ENCODE measurements at regions not wholly inside any gene's neighbourhood (a gene's known extent, or its start where the extent isn't known, plus 50 kb on each side); places are given as distances from the start of the nearest gene placed in this dataset.
"Not testable (repeated sequence)": the region's sequence is repeated elsewhere in the genome, so short reads cannot be mapped to it uniquely, and the experiment has no call there.

DNA sequence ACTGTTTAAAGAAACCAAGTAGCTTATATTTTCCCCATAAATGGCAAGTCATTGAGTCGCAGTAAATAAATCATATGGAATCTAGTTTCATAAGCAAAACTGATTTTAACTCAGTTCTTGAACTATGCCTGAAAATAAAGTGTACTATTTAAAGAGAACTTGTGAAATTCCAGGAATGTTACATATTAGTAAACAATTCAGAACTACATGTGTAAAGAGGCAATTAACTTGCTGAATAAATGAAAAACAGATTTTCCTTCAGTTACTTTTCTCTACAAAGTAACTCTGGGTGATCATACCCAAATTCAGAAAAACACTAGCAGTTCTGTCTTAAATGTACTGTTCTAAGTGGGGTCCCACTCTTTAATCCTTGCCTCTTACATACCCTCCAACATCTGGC lies 236.1 kb upstream of the EDNRA start:
- Histone ChIP-seq H3K36me3 (ENCODE audit: insufficient read depth, low read length) (no peaks in the 10 kb centered on the region), H3K9ac (ENCODE audit: low read depth, low read length) (no peak overlapping the region), H3K4me1 (ENCODE audit: insufficient read depth, low read length) (no peaks in the 10 kb centered on the region), H3K9me3 (ENCODE audit: control insufficient read depth, insufficient read depth, low read length) (no peaks in the 10 kb centered on the region)

DNA sequence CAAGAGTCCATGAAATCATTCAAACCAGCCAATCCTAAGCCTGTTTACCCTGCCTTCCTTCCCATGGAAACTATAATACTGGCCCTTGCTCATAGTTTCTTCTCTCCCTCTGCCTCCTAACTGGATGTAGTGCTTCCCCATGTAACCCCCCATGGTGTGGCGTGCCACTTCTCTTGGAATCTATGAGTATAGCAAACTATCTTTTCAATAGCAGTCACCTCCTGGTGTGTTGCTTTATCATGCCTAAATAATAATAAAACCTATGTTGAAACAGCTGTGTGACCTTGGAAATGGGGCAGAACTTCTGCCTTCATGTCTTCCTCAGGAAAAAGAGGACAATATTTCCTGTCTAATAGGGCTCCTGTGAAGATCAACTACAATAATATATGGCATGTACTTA lies 234.8 kb upstream of the EDNRA start:
- H3K36me3 ChIP-seq (ENCODE audit: insufficient read depth, low read length), result no peaks in the 10 kb centered on the region
- H3K9ac ChIP-seq (ENCODE audit: low read depth, low read length), result no peak overlapping the region
- no peaks in the 10 kb centered on the region for H3K4me1 ChIP-seq (ENCODE audit: insufficient read depth, low read length)
- no peaks in the 10 kb centered on the region for H3K9me3 ChIP-seq (ENCODE audit: control insufficient read depth, insufficient read depth, low read length)

DNA sequence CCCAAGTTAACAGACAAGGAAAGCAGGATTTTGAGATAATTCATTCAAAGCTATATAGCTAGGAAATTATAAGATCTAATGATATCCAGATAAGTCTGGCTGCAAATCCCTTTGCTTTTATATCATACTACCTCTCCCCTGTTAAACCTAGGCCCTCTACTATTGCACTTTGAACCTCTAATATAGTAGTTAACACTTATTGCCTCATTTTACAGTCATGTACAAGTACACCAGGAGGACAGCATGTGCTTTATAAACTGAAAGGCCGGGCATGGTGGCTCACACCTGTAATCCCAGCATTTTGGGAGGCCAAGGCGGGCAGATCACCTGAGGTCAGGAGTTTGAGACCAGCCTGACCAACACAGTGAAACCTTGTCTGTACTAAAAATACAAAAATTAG lies 234.4 kb upstream of the EDNRA start:
- not testable (repeated sequence) for H3K9ac ChIP-seq (ENCODE audit: low read depth, low read length); H3K36me3 ChIP-seq (ENCODE audit: insufficient read depth, low read length); H3K9me3 ChIP-seq (ENCODE audit: control insufficient read depth, insufficient read depth, low read length); H3K4me1 ChIP-seq (ENCODE audit: insufficient read depth, low read length)

DNA sequence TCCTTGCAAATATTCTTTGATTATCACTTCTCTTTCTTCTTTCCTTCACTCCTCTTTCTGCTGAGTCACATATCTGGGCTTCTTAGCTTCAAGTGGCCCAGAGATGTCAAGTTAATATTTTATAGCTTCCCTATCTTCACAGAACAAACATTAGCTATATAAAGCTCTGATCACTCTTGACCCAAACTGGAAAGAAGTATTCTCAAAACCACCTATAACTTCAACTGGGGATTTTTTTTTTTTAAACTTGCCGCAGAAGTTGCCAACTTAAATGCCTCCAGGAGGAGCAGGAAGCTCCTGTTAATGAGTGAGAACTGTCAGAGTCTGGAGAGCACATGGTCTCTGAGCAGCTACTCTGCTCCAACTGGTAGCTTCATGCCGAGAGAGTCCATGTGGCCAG lies 233.3 kb upstream of the EDNRA start:
- Histone ChIP-seq H3K9ac (ENCODE audit: low read depth, low read length) (no peak overlapping the region), H3K4me1 (ENCODE audit: insufficient read depth, low read length) (no peaks in the 10 kb centered on the region), H3K9me3 (ENCODE audit: control insufficient read depth, insufficient read depth, low read length) (no peaks in the 10 kb centered on the region), H3K36me3 (ENCODE audit: insufficient read depth, low read length) (no peaks in the 10 kb centered on the region)

DNA sequence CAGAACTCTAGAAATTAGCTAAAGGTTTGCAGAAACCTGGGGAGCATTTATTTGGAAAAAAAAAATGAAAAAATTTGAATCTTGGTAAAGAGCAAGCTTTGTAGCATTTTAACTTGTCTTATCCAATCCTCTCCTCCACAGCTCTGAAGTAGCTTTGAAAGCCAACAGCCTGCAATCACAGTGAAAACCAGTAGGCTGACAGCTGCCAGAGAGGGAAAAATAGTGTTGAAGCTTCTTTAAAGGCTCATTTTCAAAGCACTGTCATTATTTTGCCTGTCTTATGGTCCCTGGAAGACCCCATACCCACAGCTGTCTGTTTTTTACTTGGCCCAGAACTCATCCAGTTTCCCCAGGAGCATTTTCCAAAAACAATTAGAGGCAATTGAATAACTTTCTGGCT lies 230.8 kb upstream of the EDNRA start:
- no peaks in the 10 kb centered on the region for H3K4me1 ChIP-seq (ENCODE audit: insufficient read depth, low read length)
- H3K9ac ChIP-seq (ENCODE audit: low read depth, low read length), result no peak overlapping the region
- no peaks in the 10 kb centered on the region for H3K36me3 ChIP-seq (ENCODE audit: insufficient read depth, low read length)
- H3K9me3 ChIP-seq (ENCODE audit: control insufficient read depth, insufficient read depth, low read length), result no peaks in the 10 kb centered on the region

DNA sequence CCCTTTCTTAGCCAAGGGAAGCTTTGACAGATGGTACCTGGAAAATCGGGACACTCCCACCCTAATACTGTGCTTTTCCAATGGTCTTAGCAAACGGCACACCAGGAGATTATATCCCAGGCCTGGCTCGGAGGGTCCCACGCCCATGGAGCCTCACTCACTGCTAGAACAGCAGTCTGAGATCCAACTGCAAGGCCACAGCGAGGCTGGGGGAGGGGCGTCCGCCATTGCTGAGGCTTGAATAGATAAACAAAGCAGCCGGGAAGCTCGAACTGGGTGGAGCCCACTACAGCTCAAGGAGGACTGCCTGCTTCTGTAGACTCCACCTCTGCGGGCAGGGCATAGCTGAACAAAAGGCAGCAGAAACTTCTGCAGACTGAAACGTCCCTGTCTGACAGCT lies 225.6 kb upstream of the EDNRA start:
- H3K36me3 ChIP-seq (ENCODE audit: insufficient read depth, low read length); H3K9me3 ChIP-seq (ENCODE audit: control insufficient read depth, insufficient read depth, low read length); H3K4me1 ChIP-seq (ENCODE audit: insufficient read depth, low read length); H3K9ac ChIP-seq (ENCODE audit: low read depth, low read length): not testable (repeated sequence)

DNA sequence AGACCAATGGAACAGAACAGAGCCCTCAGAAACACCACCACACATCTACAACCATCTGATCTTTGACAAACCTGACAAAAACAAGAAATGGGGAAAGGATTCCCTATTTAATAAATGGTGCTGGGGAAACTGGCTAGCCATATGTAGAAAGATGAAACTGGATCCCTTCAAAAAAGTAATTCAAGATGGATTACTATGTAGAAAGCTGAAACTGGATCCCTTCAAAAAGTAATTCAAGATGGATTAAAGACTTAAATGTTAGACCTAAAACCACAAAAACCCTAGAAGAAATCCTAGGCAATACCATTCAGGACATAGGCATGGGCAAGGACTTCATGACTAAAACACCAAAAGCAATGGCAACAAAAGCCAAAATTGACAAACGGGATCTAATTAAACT lies 221.6 kb upstream of the EDNRA start:
- H3K9ac ChIP-seq (ENCODE audit: low read depth, low read length); H3K36me3 ChIP-seq (ENCODE audit: insufficient read depth, low read length); H3K9me3 ChIP-seq (ENCODE audit: control insufficient read depth, insufficient read depth, low read length); H3K4me1 ChIP-seq (ENCODE audit: insufficient read depth, low read length): not testable (repeated sequence)

DNA sequence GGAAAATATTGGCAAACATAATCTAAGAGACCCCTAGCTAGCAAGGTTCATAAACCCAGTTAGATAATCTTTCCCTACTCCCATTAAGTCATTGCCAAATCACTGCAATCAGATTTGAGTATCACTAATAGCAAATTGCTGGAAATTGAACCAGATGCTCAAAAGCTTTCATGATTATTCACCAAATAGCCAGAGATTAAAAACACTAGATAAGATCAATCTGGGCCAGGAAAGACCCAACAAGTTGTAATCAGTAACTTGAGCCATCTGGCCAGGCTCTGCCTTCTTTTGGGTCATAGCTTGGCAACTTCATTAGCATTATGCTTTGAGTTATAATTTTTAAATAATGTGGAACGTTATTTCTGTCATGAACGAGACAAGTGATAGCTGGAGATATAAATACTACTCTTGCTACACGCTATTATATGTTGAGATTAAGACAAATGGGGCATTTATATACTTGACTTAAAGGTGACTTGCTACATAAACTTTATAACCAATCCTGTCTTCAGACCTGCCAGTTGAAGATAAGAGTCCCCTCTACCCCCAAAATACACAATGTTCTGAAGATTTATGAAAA lies 196.6 kb upstream of the EDNRA start:
- no peak overlapping the region for H3K9ac ChIP-seq (ENCODE audit: low read depth, low read length)
- H3K9me3 ChIP-seq (ENCODE audit: control insufficient read depth, insufficient read depth, low read length), result no peaks in the 10 kb centered on the region
- H3K36me3 ChIP-seq (ENCODE audit: insufficient read depth, low read length), result no peaks in the 10 kb centered on the region
- H3K4me1 ChIP-seq (ENCODE audit: insufficient read depth, low read length), result no peaks in the 10 kb centered on the region

DNA sequence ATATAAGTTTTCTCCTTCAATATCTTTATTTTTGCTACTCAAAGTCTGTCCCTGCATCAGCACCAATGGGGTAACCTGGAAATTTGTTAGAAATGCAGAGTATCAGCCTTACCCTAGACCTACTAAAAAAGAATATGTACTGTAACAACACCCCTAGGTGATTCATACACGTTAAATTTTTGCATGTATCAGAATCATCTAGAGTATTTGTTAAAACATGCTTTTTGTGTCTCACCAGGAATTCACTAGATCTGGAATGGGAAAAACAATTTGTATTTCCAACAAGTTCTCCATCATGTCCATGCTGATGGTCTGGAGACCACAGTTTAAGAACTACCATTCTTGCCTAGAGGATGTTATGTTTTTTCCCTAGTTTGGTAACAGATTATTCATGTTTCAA lies 196.0 kb upstream of the EDNRA start:
- no peaks in the 10 kb centered on the region for H3K4me1 ChIP-seq (ENCODE audit: insufficient read depth, low read length)
- H3K9ac ChIP-seq (ENCODE audit: low read depth, low read length), result no peak overlapping the region
- H3K36me3 ChIP-seq (ENCODE audit: insufficient read depth, low read length), result no peaks in the 10 kb centered on the region
- H3K9me3 ChIP-seq (ENCODE audit: control insufficient read depth, insufficient read depth, low read length), result no peaks in the 10 kb centered on the region

DNA sequence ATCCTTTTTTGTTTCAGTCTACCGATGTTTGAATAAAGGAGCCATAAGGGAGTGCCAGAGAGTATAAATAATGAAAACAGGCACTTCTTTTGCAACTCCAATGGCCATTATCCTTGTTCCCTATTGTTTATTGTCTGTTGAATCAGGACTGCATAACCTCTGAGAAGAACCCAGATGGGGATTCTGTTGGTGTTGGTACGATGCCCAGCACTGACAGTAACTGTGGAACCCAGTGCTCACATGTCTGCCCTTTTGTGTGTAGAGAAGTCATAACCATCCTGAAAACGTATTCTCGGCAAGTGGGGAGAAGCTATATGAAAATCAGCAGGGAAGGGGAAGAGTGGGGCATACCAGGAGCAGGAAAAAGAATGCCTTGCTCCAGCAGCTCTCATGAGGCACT lies 195.1 kb upstream of the EDNRA start:
- H3K4me1 ChIP-seq (ENCODE audit: insufficient read depth, low read length), result no peaks in the 10 kb centered on the region
- no peaks in the 10 kb centered on the region for H3K36me3 ChIP-seq (ENCODE audit: insufficient read depth, low read length)
- H3K9me3 ChIP-seq (ENCODE audit: control insufficient read depth, insufficient read depth, low read length), result no peaks in the 10 kb centered on the region
- H3K9ac ChIP-seq (ENCODE audit: low read depth, low read length), result no peak overlapping the region

DNA sequence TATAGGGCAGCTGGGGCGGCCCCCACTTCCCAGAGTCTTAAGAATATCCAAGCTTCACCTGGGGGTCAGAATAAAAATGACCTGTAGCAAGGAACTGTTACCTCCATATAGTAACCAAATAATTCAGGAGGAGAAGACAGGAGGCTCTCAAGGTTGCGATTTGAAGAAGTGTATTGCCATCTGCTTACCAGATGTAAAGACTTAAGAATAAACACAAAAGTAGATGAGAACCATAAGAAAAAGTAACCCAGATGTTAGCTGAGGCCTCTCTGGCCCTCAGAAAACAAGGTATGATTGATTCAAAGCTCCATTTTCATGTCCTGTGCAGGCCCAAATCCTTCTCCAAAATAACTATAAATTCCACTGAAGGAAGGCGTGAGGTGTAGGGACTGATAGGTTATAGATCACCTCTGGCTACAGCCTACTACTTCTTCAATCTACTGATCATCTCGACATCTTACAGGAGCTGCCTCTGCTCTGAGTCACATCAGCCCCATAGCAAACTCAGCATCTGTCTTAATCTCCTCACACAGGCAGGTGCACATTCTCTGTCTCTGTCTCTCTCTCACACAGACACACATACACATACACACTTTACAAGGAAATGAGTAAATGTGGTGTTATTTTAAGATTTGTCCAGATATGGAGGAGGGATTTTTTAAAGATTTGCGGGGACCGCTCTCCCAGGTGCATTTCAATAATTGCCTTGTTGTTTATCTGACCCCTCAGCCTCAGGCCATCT lies 193.9 kb upstream of the EDNRA start:
- H3K9ac ChIP-seq (ENCODE audit: low read depth, low read length), result no peak overlapping the region
- H3K9me3 ChIP-seq (ENCODE audit: control insufficient read depth, insufficient read depth, low read length), result no peaks in the 10 kb centered on the region
- no peaks in the 10 kb centered on the region for H3K4me1 ChIP-seq (ENCODE audit: insufficient read depth, low read length)
- no peaks in the 10 kb centered on the region for H3K36me3 ChIP-seq (ENCODE audit: insufficient read depth, low read length)

DNA sequence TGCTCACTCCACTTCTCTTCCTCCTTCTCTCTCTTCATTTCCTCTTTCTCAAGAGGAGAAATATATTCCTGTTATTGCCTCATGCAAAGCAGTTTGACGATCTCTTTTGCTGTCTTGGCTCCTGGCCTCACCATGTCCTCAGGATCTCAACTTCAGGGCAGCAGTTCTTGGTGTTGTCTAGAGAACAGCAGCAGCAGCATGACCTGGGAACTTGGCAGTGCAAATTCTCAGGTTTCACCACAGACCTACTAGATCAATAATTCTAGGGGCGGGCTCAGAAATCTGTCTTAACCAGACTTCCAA lies 193.4 kb upstream of the EDNRA start:
- Histone ChIP-seq H3K9me3 (ENCODE audit: control insufficient read depth, insufficient read depth, low read length) (no peaks in the 10 kb centered on the region), H3K36me3 (ENCODE audit: insufficient read depth, low read length) (no peaks in the 10 kb centered on the region), H3K4me1 (ENCODE audit: insufficient read depth, low read length) (no peaks in the 10 kb centered on the region), H3K9ac (ENCODE audit: low read depth, low read length) (no peak overlapping the region)

DNA sequence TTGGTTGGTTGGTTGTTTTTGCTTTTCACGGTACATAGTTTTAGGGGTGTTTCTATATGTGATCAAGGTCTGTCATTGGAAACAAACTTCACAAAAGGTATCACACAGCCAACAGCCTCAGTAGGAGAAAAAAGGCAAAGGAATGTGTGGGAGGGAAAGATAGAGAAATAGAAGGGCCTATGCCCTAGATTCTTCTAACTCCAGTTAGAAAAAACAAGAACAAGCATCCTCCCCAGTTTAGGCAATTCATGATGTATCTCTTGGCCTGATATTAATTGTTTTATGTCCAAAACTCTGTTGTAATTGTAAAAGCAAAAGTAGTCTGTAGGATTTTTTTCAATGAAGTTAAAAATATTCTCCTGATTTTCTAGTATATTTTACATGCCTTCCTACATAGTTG lies 192.4 kb upstream of the EDNRA start:
- Histone ChIP-seq H3K9me3 (ENCODE audit: control insufficient read depth, insufficient read depth, low read length) (no peaks in the 10 kb centered on the region), H3K4me1 (ENCODE audit: insufficient read depth, low read length) (no peaks in the 10 kb centered on the region), H3K36me3 (ENCODE audit: insufficient read depth, low read length) (no peaks in the 10 kb centered on the region), H3K9ac (ENCODE audit: low read depth, low read length) (no peak overlapping the region)

DNA sequence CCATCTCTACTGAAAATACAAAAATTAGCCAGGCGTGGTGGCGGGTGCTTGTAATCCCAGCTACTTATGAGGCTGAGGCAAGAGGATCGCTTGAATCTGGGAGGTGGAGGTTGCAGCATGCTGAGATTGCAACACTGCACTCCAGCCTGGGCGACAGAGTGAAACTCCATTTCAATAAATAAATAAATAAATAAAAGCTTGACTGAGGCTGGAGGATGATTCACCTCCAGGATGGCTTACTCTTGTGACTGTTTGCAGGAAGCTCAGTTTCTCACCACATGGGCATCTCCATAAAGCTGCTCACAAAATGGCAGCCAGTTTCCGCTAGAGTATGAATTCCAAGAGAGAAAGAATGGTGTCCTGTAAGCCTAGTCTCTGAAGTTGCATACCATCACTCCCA lies 191.7 kb upstream of the EDNRA start:
- Histone ChIP-seq H3K9me3 (ENCODE audit: control insufficient read depth, insufficient read depth, low read length) (no peaks in the 10 kb centered on the region), H3K4me1 (ENCODE audit: insufficient read depth, low read length) (no peaks in the 10 kb centered on the region), H3K36me3 (ENCODE audit: insufficient read depth, low read length) (no peaks in the 10 kb centered on the region), H3K9ac (ENCODE audit: low read depth, low read length) (no peak overlapping the region)

DNA sequence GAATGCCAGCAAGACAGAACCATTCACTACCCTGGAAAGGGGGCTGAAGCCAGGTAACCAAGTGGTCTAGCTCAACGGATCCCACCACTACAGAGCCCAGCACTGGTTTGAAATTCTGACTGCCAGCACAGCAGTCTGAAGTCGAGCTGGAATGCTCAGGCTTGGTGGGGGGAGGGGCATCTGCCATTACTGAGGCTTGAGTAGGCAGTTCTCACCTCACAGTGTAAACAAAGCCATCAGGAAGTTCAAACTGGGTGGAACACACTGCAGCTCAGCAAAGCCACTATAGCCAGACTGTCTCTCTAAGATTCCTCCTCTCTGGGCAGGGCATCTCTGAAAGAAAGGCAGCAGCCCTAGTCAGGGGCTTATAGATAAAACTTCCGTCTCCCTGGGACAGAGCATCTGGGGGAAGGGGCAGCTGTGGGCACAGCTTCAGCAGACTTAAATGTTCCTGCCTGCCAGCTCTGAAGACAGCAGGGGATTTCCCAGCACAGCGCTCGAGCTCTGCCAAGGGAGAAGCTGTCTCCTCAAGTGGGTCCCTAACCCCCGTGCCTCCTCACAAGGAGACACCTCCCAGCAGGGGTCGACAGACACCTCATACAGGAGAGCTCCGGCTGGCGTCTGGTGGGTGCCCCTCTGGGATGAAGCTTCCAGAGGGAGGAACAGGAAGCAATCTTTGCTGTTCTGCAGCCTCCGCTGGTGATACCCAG lies 188.1 kb upstream of the EDNRA start:
- not testable (repeated sequence) for H3K9me3 ChIP-seq (ENCODE audit: control insufficient read depth, insufficient read depth, low read length); H3K36me3 ChIP-seq (ENCODE audit: insufficient read depth, low read length); H3K9ac ChIP-seq (ENCODE audit: low read depth, low read length); H3K4me1 ChIP-seq (ENCODE audit: insufficient read depth, low read length)
